SK-N-SH (cell line): ENCODE measurements at regions not wholly inside any gene's neighbourhood (a gene's known extent, or its start where the extent isn't known, plus 50 kb on each side); places are given as distances from the start of the nearest gene placed in this dataset.

ENCODE experiments used
- CTCF ChIP-seq: fragments of 200-600 bp; sonication (generic); IDR thresholded peaks from 2 replicates; pipeline ENCODE4 v1.6.1; 2017; ENCODE audit warnings: antibody characterized with exemption, mild to moderate bottlenecking, moderate library complexity
- FOXJ3 ChIP-seq: sonication (generic); formaldehyde crosslinking; IDR thresholded peaks from 2 replicates; pipeline ENCODE4 v1.5.1; 2020; ENCODE audit warnings: mild to moderate bottlenecking, missing genetic modification reagents
- FOXM1 ChIP-seq: IDR thresholded peaks from 2 replicates; pipeline ENCODE4 v1.4.0; 2012; ENCODE audit warnings: low read depth, mild to moderate bottlenecking
- MXI1 ChIP-seq: IDR thresholded peaks from 2 replicates; pipeline ENCODE4 v1.6.1; 2012; ENCODE audit warnings: mild to moderate bottlenecking, low read depth, low read length, improper control_type of control experiment
- POLR2AphosphoS5 ChIP-seq: IDR thresholded peaks from 2 replicates; pipeline ENCODE4 v1.6.1; 2012; ENCODE audit warnings: low read depth, low read length
- RAD21 ChIP-seq: IDR thresholded peaks from 2 replicates; pipeline ENCODE4 v1.6.1; 2012; ENCODE audit warnings: mild to moderate bottlenecking, low read length
- RFX5 ChIP-seq: IDR thresholded peaks from 2 replicates; pipeline ENCODE4 v1.6.1; 2012; ENCODE audit warnings: mild to moderate bottlenecking, improper control_type of control experiment, low read length
- SIN3A ChIP-seq: IDR thresholded peaks from 2 replicates; pipeline ENCODE4 v1.6.1; 2012; ENCODE audit warnings: low read depth, mild to moderate bottlenecking, low read length, moderate library complexity, borderline replicate concordance
- SMC3 ChIP-seq: IDR thresholded peaks from 2 replicates; pipeline ENCODE4 v1.6.1; 2012; ENCODE audit warnings: low read depth, low read length, improper control_type of control experiment
- TCF12 ChIP-seq: IDR thresholded peaks from 2 replicates; pipeline ENCODE4 v1.4.0; 2012
- TEAD4 ChIP-seq: IDR thresholded peaks from 2 replicates; pipeline ENCODE4 v1.4.0; 2012; ENCODE audit warnings: mild to moderate bottlenecking, borderline replicate concordance; ENCODE audit not compliant: insufficient read depth
- ZBTB33 ChIP-seq: IDR thresholded peaks from 2 replicates; pipeline ENCODE4 v1.4.0; 2012; ENCODE audit warnings: low read depth, borderline replicate concordance
- TF ChIP-seq, protein P1 (sequence below): fragments of 150-350 bp; IDR thresholded peaks from 2 replicates; pipeline ENCODE4 v1.6.1; 2017; ENCODE audit warnings: antibody characterized with exemption, low read length, low read depth, borderline replicate concordance

DNA sequence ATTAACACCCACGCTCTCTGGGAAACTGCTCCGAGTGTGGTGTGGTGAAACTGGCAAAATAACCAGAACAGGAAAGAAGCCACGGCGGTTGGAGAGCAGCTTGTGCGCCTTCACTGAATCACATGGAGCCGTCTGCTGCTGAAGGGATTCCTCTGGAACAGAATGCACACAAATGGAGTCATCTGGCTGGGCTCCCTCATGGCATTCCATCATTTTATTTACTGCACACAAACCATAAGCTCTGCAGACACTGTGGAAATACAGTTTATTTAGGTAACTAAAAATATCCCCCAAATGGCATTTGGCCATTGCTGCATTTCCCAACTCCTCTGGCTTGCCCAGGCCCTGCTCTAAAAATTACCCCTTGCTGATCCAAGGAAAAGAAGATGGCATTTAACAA lies 187.0 kb upstream of the S100G start:
- TF ChIP-seq CTCF (no peak), SMC3 (no peak), RFX5 (no peak), POLR2AphosphoS5 (no peak), SIN3A (no peak), TCF12 (peak; percentile 42), FOXJ3 (CRISPR knock-in tag) (no peak), RAD21 (no peak), TEAD4 (0 out of 2 replicates have a peak, but pooled peaks have one; percentile 17), FOXM1 (no peak), ZBTB33 (no peak), MXI1 (no peak)
- TF ChIP-seq, protein P1, sequence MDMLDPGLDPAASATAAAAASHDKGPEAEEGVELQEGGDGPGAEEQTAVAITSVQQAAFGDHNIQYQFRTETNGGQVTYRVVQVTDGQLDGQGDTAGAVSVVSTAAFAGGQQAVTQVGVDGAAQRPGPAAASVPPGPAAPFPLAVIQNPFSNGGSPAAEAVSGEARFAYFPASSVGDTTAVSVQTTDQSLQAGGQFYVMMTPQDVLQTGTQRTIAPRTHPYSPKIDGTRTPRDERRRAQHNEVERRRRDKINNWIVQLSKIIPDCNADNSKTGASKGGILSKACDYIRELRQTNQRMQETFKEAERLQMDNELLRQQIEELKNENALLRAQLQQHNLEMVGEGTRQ: no peak
